HG02678 (cell line): ENCODE measurements at regions not wholly inside any gene's neighbourhood (a gene's known extent, or its start where the extent isn't known, plus 50 kb on each side); places are given as distances from the start of the nearest gene placed in this dataset.

Experiments
- ATAC-seq: cut with Tn5 transposase; IDR thresholded peaks from one replicate; pipeline ENCODE4 v1.9.1; 2021; ENCODE audit warnings: mild to moderate bottlenecking, moderate library complexity; ENCODE audit not compliant: unreplicated experiment

DNA sequence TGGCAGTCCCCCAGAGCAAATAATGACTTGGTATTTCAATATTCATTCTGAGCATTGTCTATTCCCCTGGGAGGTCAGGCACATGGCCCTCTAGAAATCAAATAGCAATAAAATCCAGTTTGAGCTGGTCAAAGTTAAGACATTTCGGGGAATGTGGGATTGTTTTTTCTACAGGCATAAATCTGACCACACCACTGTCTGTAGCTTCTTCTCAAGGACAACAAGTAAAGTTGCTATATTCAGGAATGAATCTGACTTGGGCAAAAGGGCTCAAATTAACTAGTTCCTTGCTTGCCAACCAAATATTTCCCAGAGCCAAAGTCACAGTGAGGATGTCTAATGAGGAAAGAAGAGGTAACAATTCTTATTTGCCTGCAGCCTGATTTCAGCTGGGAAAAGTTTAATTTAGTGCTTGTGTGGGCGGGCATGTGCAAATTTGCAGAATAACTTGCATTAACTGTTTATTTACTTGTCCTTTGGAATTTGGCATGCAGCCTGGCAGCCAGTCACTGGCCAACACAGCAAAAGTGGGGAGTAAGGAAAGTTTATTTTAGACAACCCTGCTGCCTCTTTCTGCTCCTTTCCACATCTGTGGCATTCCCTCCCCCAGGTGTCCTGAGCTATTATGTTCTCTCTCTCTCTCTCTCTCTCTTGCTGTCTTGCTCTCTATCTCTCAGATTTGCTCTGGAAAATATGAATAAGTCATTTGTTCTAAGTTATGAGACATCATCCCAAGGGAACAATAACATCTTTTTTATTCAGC is 51.2 kb upstream of the ARHGAP20 start:
- ATAC-seq = no peak

DNA sequence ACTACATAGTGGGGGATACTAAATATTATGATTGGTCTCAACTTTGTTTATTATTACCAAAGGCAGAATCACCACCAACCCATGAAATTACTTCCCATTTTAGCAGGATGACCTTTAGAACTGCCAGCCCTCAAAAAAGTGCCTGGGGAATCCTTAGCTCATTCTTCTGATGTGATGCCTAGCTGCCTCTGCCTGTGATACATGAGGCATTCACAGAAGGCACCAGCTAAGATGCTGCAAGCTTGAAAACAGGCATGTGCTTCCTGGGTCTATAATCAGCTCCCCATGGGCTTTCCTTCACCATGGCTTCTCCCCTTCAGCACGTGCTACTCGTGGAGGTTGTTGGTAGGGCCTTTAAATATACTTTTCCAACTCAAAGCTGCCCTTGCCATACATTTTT is 50.4 kb upstream of the ARHGAP20 start:
- ATAC-seq = no peak
